ENCODE measurements at regions not wholly inside any gene's neighbourhood (a gene's known extent, or its start where the extent isn't known, plus 50 kb on each side); places are given as distances from the start of the nearest gene placed in this dataset.

DNA sequence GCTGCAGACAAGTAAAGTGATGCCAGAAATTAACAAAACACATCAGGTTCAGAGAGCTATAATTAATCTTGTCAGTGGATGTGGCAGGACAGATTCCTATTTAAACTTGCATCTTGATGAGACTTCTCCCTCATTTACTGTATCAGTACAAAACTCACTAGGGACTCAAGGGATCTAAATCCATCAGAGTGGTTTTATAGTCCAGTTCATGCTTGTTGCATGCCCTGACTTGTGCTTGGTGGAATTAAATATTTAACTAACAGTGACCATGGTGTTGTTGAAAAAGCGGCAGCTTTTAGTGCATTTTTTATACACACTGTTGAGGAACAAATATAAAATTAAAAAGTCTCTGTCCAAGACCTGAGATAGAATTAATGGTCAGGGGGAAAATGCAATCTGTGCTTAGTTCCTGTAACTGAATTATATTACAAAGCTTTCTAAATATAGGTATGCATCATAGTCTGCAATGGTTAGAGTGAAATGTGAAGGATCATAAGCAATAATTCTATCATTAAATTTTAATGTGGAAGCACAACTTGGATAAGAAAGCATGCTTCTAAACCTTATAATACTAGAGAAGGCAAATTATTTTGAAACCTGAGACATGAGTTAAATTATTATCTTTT lies 1475.5 kb upstream of the TENM4 start:
- BruUV-seq (replicated peaks) = no TSS peak
- Histone ChIP-seq H4K91ac (ENCODE audit: insufficient read depth, low read depth, low read length) (no peak overlapping the region), H3K18ac (ENCODE audit: low read depth, low read length) (no peak overlapping the region), H4K5ac (ENCODE audit: low read depth, low read length) (no peak overlapping the region), H2AK5ac (ENCODE audit: low read depth, low read length) (no peak overlapping the region), H3K27ac (ENCODE audit: insufficient read depth, low read length) (no peak overlapping the region), H2AFZ (replicated peaks; ENCODE audit: low read length, poor library complexity) (no peak overlapping the region), H3K9ac (ENCODE audit: low read depth, low read length) (no peak overlapping the region), H3K4me1 (ENCODE audit: control insufficient read depth, insufficient read depth, low read length) (no peaks in the 10 kb centered on the region), H2BK15ac (ENCODE audit: low read depth, low read length) (no peak overlapping the region), H3K4me3 (ENCODE audit: insufficient read depth, low read depth, low read length) (no peak overlapping the region), H2BK20ac (ENCODE audit: low read depth, low read length) (no peak overlapping the region), H3K9me1 (ENCODE audit: insufficient read depth, low read length) (no peaks in the 10 kb centered on the region), H3K9me3 (ENCODE audit: control insufficient read depth, insufficient read depth, low read length) (no peaks in the 10 kb centered on the region), H3K27me3 (ENCODE audit: control insufficient read depth, insufficient read depth, low read length) (no peaks in the 10 kb centered on the region), H3K56ac (ENCODE audit: extremely low read depth, insufficient read depth, low read length) (no peak overlapping the region), H2BK120ac (ENCODE audit: low read depth, low read length) (no peak overlapping the region), H3K36me3 (ENCODE audit: control insufficient read depth, insufficient read depth, low read length) (no peaks in the 10 kb centered on the region), H3K23ac (ENCODE audit: low read depth, low read length) (no peak overlapping the region), H3K14ac (replicated peaks; ENCODE audit: low read depth, low read length) (no peak overlapping the region), H2BK5ac (ENCODE audit: low read depth, low read length, poor library complexity, severe bottlenecking) (no peak overlapping the region), H3K4me2 (ENCODE audit: low read depth, low read length) (no peak overlapping the region), H4K20me1 (ENCODE audit: insufficient read depth, low read length) (no peaks in the 10 kb centered on the region), H4K8ac (ENCODE audit: low read depth in 2 of 2, low read length in 2 of 2) (no peak overlapping the region), H3K4ac (ENCODE audit: low read depth, low read length) (no peak overlapping the region), H3K79me1 (ENCODE audit: low read depth in 1 of 2, low read length in 2 of 2) (no peaks in the 10 kb centered on the region), H2AK9ac (replicated peaks; ENCODE audit: low read depth, low read length, poor library complexity) (no peak overlapping the region)
- intact Hi-C loops (cut with micrococcal nuclease) (no loop called here), dilution Hi-C loops (cut with HindIII; ENCODE audit: low sequenced_read_pairs, unreplicated experiment) (no loop called here), in situ Hi-C loops (cut with MboI; ENCODE audit: low sequenced_read_pairs) (no loop called here)
- POLR2A ChIA-PET (ENCODE audit: unreplicated experiment) = no interaction called here
- no peak for DNase-seq
- no peak for TF ChIP-seq FOS (IDR thresholded peaks at IDR 0.05; ENCODE audit: low read depth, low read length)
- no peak for TF ChIP-seq MAFK (IDR thresholded peaks at IDR 0.05; ENCODE audit: low read depth, low read length)
- TF ChIP-seq MXI1 (IDR thresholded peaks at IDR 0.05; ENCODE audit: borderline replicate concordance, low read depth, low read length) = no peak
- TF ChIP-seq, protein P1, sequence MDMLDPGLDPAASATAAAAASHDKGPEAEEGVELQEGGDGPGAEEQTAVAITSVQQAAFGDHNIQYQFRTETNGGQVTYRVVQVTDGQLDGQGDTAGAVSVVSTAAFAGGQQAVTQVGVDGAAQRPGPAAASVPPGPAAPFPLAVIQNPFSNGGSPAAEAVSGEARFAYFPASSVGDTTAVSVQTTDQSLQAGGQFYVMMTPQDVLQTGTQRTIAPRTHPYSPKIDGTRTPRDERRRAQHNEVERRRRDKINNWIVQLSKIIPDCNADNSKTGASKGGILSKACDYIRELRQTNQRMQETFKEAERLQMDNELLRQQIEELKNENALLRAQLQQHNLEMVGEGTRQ (IDR thresholded peaks at IDR 0.05; ENCODE audit: low read depth, low read length) = no peak
- no peak for TF ChIP-seq CEBPB (IDR thresholded peaks at IDR 0.05; ENCODE audit: low read depth, low read length)
- TF ChIP-seq RFX5 (IDR thresholded peaks at IDR 0.05; ENCODE audit: low read depth, low read length) = no peak
- TF ChIP-seq, protein P2, sequence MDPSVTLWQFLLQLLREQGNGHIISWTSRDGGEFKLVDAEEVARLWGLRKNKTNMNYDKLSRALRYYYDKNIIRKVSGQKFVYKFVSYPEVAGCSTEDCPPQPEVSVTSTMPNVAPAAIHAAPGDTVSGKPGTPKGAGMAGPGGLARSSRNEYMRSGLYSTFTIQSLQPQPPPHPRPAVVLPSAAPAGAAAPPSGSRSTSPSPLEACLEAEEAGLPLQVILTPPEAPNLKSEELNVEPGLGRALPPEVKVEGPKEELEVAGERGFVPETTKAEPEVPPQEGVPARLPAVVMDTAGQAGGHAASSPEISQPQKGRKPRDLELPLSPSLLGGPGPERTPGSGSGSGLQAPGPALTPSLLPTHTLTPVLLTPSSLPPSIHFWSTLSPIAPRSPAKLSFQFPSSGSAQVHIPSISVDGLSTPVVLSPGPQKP (IDR thresholded peaks at IDR 0.05; ENCODE audit: borderline replicate concordance, low read depth, low read length) = no peak
- no peak for TF ChIP-seq NFE2L2 (IDR thresholded peaks at IDR 0.05; ENCODE audit: low read depth, low read length)
- TF ChIP-seq CHD1 (IDR thresholded peaks at IDR 0.05; ENCODE audit: low read depth, low read length) = no peak
- CTCF ChIA-PET = no interaction called here
- ATAC-seq (ENCODE audit: low read depth) = no peak
- no CpG with 5 or more reads among the region's 1 CpG for WGBS, 2 experiments (ENCODE audit: extremely low coverage in 2 of 2, insufficient read length in 1 of 2)
